ENCODE measurements at regions not wholly inside any gene's neighbourhood (a gene's known extent, or its start where the extent isn't known, plus 50 kb on each side); places are given as distances from the start of the nearest gene placed in this dataset.

DNA sequence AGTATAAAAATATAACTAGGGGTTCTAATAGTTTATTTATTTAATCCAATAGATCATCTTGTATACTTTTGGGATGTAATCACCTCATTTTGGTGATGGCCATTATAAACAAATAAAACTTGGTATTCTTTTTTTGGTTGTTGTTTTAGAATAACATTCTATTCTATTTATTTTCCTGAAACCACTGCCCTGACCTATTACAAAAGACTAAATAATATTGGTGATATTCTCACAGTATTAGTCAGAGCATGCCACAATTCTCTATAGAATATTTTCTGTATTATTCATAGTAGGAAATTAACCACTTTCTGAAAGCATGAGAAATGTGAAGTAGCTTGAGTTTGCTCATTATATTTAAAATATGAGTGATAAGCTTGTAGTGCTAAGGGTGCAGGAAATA is 54.1 kb upstream of the LRRC7 start:
- Histone ChIP-seq H3K27ac (replicated peaks) (no peak overlapping the region), H3K27me3 (ENCODE audit: insufficient read depth, poor library complexity, severe bottlenecking) (no peaks in the 10 kb centered on the region), H3K4me3 (replicated peaks; ENCODE audit: insufficient read depth, low read length) (no peak overlapping the region)
- no peak for DNase-seq (ENCODE audit: low read depth in 1 of 2, low spot score in 1 of 2)
- TF ChIP-seq GABPA (IDR thresholded peaks at IDR 0.05; ENCODE audit: low read depth) (no peak), POLR2AphosphoS5 (IDR thresholded peaks at IDR 0.05; ENCODE audit: low read depth) (no peak), SPI1 (IDR thresholded peaks at IDR 0.05; ENCODE audit: borderline replicate concordance, low read depth) (no peak)
- TF ChIP-seq, protein P1, sequence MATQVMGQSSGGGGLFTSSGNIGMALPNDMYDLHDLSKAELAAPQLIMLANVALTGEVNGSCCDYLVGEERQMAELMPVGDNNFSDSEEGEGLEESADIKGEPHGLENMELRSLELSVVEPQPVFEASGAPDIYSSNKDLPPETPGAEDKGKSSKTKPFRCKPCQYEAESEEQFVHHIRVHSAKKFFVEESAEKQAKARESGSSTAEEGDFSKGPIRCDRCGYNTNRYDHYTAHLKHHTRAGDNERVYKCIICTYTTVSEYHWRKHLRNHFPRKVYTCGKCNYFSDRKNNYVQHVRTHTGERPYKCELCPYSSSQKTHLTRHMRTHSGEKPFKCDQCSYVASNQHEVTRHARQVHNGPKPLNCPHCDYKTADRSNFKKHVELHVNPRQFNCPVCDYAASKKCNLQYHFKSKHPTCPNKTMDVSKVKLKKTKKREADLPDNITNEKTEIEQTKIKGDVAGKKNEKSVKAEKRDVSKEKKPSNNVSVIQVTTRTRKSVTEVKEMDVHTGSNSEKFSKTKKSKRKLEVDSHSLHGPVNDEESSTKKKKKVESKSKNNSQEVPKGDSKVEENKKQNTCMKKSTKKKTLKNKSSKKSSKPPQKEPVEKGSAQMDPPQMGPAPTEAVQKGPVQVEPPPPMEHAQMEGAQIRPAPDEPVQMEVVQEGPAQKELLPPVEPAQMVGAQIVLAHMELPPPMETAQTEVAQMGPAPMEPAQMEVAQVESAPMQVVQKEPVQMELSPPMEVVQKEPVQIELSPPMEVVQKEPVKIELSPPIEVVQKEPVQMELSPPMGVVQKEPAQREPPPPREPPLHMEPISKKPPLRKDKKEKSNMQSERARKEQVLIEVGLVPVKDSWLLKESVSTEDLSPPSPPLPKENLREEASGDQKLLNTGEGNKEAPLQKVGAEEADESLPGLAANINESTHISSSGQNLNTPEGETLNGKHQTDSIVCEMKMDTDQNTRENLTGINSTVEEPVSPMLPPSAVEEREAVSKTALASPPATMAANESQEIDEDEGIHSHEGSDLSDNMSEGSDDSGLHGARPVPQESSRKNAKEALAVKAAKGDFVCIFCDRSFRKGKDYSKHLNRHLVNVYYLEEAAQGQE (IDR thresholded peaks at IDR 0.05; ENCODE audit: insufficient replicate concordance, low read depth), result no peak

Data from HL-60 (cell line).